PC-9 (cell line): ENCODE measurements at regions not wholly inside any gene's neighbourhood (a gene's known extent, or its start where the extent isn't known, plus 50 kb on each side); places are given as distances from the start of the nearest gene placed in this dataset.

Source experiments
- EZH2 ChIP-seq: fragments of 200-600 bp; sonication (generic); IDR thresholded peaks from 2 replicates; pipeline ENCODE4 v1.8.0; 2017; ENCODE audit warnings: antibody characterized with exemption, low read depth
- TF ChIP-seq, protein P1 (sequence below): fragments of 200-600 bp; sonication (generic); conservative IDR thresholded peaks from 2 replicates; pipeline ENCODE4 v1.6.1; 2017; ENCODE audit warnings: mixed run types, antibody characterized with exemption, mild to moderate bottlenecking, moderate library complexity

DNA sequence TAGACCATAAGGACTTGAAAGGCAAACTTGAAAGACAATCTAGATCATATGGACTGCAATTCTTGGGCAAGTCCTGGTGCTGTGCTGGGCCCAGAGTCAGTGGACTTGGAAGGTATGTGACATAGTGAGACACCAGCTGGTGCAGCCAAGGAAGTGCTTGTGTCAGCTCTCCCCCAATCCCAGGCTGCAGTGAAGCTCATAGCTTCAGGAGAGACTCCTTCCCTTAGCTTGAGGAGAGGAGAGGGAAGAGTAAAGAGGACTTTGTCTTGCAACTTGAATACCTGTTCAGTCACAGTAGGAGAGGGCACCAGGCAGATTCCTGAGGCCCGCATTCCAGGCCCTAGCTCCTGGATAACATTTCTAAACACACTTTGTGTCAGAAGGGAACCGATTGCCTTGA is 127.4 kb upstream of the ZPLD1 start:
- TF ChIP-seq, protein P1, sequence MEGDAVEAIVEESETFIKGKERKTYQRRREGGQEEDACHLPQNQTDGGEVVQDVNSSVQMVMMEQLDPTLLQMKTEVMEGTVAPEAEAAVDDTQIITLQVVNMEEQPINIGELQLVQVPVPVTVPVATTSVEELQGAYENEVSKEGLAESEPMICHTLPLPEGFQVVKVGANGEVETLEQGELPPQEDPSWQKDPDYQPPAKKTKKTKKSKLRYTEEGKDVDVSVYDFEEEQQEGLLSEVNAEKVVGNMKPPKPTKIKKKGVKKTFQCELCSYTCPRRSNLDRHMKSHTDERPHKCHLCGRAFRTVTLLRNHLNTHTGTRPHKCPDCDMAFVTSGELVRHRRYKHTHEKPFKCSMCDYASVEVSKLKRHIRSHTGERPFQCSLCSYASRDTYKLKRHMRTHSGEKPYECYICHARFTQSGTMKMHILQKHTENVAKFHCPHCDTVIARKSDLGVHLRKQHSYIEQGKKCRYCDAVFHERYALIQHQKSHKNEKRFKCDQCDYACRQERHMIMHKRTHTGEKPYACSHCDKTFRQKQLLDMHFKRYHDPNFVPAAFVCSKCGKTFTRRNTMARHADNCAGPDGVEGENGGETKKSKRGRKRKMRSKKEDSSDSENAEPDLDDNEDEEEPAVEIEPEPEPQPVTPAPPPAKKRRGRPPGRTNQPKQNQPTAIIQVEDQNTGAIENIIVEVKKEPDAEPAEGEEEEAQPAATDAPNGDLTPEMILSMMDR: no peak
- TF ChIP-seq EZH2: no peak
